ENCODE measurements at regions not wholly inside any gene's neighbourhood (a gene's known extent, or its start where the extent isn't known, plus 50 kb on each side); places are given as distances from the start of the nearest gene placed in this dataset.

GRCh38 chr5:174311121-174311520, 265.6 kb downstream of the NSG2 start:
- DNase-seq (ENCODE audit: low read depth), result no peak

GRCh38 chr5:174311531-174312269, 266.2 kb downstream of the NSG2 start:
- no peak for DNase-seq (ENCODE audit: low read depth)

DNA sequence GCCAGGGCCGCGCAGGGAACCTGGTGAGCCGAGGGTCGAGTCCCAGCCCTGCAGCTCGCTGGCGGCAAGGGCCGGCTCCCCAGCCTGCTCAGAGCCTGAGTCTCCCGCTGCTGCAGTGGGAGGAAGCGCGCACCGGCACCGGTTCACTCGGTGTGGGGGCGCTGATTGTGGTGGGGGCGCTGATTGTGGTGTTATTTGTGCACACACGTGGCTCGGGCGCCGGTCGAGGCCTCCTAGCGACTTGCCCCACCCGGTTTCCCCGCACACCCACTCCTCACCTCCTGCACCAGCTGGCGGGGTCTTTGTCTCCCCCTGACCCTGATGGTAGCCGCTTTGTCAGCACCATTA, 266.7 kb downstream of the NSG2 start:
- DNase-seq (ENCODE audit: low read depth), result no peak

- no peak for DNase-seq (ENCODE audit: low read depth)
Measured at GRCh38 chr5:174312641-174313040, 267.1 kb downstream of the NSG2 start.

- DNase-seq (ENCODE audit: low read depth), result no peak
Measured at GRCh38 chr5:174313615-174314014, 268.1 kb downstream of the NSG2 start.

- no peak for DNase-seq (ENCODE audit: low read depth)
Measured at GRCh38 chr5:174314261-174314660, 268.8 kb downstream of the NSG2 start.

- DNase-seq (ENCODE audit: low read depth), result no peak
Measured at GRCh38 chr5:174315471-174315870, 270.0 kb downstream of the NSG2 start.

- DNase-seq (ENCODE audit: low read depth), result no peak
Measured at GRCh38 chr5:174315871-174316270, 270.4 kb downstream of the NSG2 start.

- no peak for DNase-seq (ENCODE audit: low read depth)
Measured at GRCh38 chr5:174316326-174316725, 270.8 kb downstream of the NSG2 start.

- DNase-seq (ENCODE audit: low read depth), result no peak
Measured at GRCh38 chr5:174317256-174317894, 271.9 kb downstream of the NSG2 start.

DNA sequence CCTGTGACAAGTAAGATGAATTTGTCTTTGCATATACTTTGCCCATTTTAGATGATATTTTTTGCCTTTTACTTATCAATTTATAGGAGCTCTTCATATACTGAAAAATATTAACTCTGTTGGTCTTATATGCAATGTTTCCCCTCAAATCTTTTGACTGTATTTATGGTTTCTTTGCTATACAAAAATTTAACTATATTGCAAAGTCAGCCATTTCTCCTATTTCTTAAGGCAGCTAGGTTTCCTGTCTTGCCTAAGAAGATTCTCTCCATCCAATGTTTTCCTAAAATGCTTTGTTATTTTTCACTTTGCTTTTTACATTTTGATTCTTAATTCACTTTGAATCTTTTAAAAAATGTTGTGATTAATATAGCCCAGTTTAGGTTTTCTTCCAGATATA, 273.1 kb downstream of the NSG2 start:
- DNase-seq (ENCODE audit: low read depth), result no peak

DNA sequence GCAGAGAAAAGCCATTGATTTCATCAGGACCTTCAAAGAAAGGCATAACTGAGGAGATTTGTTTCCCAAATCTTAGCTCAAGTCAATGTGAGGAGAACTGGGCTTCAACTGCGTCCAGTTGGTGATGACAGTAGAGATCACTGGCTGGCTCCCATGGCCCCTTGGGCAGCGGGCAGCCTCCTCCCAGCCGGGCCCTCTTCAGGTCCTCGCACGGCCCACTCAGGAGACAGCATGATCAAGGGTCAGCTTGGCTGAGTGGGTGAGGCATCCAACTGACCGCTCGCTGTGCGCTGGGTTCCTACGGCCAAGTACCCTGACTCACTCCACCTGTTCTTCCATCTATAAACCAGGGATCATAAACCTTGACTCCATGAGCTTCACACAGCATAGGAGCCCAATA, 274.0 kb downstream of the NSG2 start:
- DNase-seq (ENCODE audit: low read depth), result no peak

- no peak for DNase-seq (ENCODE audit: low read depth)
Measured at GRCh38 chr5:174320051-174320450, 274.5 kb downstream of the NSG2 start.

DNA sequence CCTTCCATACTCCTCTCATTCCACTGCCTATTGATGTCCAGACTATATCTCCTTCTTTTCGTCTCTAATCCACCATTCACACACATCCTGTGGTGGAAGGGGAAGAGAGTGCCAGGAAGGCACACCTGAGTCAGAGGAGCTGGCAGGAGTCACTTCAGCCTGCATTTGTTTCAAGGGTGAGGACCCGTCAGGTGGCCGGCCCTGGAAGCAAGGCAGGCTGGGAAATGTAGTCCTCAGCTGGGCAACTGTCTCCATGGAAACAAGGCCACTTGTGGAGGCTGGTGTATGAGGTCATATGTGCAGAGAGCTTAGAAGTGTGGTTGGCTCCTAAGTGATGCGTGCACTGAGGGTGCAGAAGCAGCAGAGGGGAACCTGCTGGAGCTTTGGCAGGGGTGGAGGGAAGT, 278.4 kb downstream of the NSG2 start:
- DNase-seq (ENCODE audit: low read depth), result no peak

GRCh38 chr5:174324680-174325079, 279.2 kb downstream of the NSG2 start:
- no peak for DNase-seq (ENCODE audit: low read depth)

DNA sequence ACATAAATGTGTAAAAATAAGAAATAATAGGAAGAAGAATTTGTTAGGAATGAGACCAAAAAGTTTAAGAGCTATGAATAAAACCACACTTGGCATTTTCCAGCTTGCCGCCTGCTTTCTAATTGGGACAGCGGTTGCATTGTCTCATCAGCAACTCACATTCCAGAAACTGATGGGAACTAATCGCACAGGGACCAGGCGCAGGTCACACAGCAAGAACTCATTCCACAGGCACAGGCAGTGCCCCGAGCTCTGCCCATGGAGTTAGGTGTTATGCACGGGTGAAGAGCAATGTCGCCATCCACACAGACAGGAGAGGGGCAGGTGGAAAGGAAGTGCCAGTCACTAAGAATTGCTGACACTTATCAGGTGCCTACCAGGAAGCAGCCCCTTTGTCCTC, 279.9 kb downstream of the NSG2 start:
- no peak for DNase-seq (ENCODE audit: low read depth)

DNA sequence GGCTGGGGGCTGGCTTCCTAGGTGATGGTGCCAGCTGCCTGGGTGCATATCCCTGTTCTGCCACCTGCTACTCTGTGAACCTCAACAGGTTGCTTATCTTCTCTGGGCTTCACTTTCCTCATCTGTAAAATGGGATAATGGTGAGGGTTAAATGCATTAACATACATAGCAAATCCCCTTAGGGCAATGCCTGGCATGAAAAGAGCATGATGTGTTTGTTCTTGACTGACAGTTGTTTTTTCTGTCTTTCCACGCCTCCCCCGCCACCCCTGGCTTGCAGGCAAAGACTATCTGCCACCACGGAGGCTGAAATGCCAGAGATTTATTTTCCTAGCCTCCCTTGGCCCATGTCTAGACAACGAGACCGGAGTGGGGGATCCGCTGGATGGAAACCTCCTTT, 280.5 kb downstream of the NSG2 start:
- DNase-seq (ENCODE audit: low read depth), result no peak

- DNase-seq (ENCODE audit: low read depth), result no peak
Measured at GRCh38 chr5:174326372-174326771, 280.9 kb downstream of the NSG2 start.

DNA sequence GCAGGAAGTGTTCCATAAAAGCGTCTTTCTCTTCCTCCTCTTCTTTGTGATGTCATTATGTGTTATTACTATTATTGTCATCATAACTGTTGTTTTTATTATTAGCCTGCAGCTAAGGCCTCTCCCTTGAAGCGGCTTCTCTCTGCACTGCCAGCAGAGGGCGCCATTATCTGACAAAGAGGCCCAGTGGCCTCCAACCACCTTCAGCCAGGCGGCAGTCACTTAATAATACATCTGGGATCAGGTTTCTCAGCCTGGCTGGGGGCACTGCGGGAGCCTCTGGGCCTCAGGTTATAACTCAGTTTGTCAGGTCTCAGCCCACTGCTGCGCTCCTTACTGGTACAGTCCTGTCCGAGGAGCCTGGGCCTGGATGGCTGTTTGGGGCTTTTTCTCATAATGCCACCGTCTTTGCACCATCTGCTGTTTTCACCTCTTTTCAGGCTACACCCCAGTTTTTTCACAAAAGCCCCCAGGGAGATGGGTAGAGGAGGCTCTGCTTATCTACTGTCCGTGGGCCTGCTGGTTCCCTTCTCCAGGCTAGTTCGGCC, 281.9 kb downstream of the NSG2 start:
- no peak for DNase-seq (ENCODE audit: low read depth)

DNA sequence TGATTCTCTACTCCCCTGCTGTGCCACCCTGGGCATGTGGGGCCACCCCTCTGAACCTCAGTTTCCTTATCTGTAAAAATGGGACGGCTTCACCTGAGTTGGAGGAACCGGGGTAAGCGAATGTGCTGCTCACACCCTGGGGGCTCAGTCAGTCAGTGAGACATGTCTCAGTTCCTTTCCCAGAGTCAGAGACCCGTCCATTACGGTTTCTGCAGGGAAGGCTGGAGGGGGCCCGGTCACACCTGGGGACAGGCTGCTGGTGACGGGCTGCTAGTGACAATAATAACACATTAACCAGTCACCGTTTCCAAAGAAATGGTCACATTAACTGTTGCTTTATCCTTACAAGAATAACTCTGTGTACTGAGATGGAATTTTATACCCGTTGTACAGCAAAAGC, 282.4 kb downstream of the NSG2 start:
- no peak for DNase-seq (ENCODE audit: low read depth)

DNA sequence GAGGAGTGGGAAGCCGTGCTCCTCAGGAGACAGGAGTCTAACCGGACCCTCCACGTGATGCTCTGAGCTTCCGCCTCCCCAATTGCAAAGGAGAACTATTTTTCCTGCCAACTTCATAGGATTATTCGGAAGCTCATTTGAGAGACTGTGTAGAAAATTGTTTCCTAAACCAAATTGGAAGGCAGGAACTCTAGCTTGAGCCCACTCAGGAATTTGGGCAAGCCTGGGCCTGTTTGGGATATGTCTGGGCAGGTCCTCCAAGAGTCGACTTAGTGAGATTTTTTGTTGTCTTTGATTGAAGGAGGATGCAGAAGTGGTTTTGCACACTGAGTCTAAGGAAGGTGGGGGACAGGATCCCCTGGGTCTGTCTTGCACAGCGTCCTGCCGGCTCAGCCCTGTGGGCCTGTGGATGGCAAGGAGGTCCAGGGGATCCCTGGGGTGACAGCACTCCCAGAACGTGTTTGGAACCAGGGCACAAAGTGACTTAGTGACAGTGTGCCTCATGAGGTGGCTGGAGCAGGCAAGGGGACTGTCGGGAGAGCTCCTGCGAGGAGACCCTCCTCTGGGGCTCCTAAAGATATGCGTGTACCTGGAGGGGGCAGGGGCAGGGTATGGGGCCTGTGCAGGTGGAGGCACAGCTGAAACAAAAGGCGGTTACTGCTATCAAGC, 283.3 kb downstream of the NSG2 start:
- no peak for DNase-seq (ENCODE audit: low read depth)

DNA sequence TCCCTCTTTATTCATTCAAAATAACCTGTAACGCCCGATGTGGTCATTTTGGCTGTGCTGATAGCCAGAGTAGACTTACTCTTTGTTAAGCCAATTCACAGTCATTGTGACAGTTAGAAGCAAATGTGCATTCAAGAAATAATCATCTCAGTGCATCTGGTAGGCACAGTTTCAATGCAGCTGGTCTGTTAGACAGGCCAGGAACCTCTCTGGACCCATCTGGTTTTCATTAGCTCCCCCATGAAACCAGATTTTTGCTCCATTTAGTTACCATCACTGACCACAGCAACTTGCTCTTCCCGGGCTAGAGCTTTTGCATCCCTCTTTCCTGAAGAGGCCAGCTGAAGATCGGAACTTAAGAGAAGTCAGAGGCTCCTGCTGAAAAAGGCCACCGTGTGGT, 284.2 kb downstream of the NSG2 start:
- DNase-seq (ENCODE audit: low read depth), result no peak

- DNase-seq (ENCODE audit: low read depth), result no peak
Measured at GRCh38 chr5:174335682-174336364, 290.3 kb downstream of the NSG2 start.

Data from T-helper 22 cell (primary cell).